Neutrophil (primary cell): ENCODE measurements at regions not wholly inside any gene's neighbourhood (a gene's known extent, or its start where the extent isn't known, plus 50 kb on each side); places are given as distances from the start of the nearest gene placed in this dataset.

Experiments used
- H3K27ac ChIP-seq: fragments of 200-600 bp; sonication (generic); 2 replicates; pipeline ENCODE4 v1.5.1; 2016; ENCODE audit warnings: mild to moderate bottlenecking, moderate library complexity
- H3K27me3 ChIP-seq: fragments of 200-600 bp; sonication (generic); 2 replicates; pipeline ENCODE4 v1.6.0; 2016; ENCODE audit warnings: mild to moderate bottlenecking
- H3K36me3 ChIP-seq: fragments of 200-600 bp; sonication (generic); 2 replicates; pipeline ENCODE4 v1.5.1; 2017
- H3K4me1 ChIP-seq, 2 experiments: fragments of 200-600 bp in 1 of 2; sonication (generic) in 1 of 2; 1 replicate in 1 of 2; 2 replicates in 1 of 2; pipeline versions ENCODE4 v1.5.1 to v1.6.1; 2013 to 2016; ENCODE audit warnings: low read depth in 1 of 2, low read length in 1 of 2, mild to moderate bottlenecking in 1 of 2, moderate library complexity in 1 of 2; ENCODE audit not compliant: control insufficient read depth in 1 of 2, insufficient read depth in 1 of 2
- H3K4me3 ChIP-seq, 2 experiments: fragments of 200-600 bp in 1 of 2; sonication (generic) in 1 of 2; 1 replicate in 1 of 2; 2 replicates in 1 of 2; pipeline ENCODE4 v1.5.1; 2013 to 2016; ENCODE audit warnings: low read depth in 1 of 2, low read length in 1 of 2, mild to moderate bottlenecking in 1 of 2, moderate library complexity in 1 of 2
- H3K9me3 ChIP-seq: fragments of 200-600 bp; sonication (generic); 2 replicates; pipeline ENCODE4 v1.5.1; 2016
- TF ChIP-seq, protein P1 (sequence below): fragments of 200-600 bp; sonication (generic); IDR thresholded peaks from 2 replicates; pipeline ENCODE4 v1.5.1; 2016; ENCODE audit warnings: antibody characterized with exemption

DNA sequence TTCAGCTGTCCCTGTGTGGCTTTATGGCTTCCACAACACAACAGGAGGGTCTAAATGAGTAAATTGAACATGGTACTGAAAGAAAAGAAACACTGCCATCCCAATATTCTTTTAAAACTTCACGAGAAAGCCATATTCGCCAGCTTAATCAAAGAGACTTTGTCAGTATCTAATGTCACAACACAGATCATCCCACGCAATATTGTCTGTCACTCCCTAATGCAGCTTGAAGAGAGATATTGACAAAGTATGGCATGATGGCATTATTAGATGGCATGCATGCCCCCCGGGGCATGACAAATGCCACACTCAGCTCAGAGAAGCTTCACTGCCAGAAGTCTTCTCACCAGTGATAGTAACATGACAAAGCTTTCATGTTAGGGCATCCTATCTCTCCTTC, 197.8 kb downstream of the TTC8 start:
- Histone ChIP-seq H3K9me3 (no peaks in the 10 kb centered on the region), H3K36me3 (no peaks in the 10 kb centered on the region), H3K4me1 (peaks cover 14 to 26% of the 10 kb centered on the region in 2 experiments), H3K27ac (no peak overlapping the region), H3K27me3 (peaks cover 10% of the 10 kb centered on the region), H3K4me3 (no peak overlapping the region)
- TF ChIP-seq, protein P1, sequence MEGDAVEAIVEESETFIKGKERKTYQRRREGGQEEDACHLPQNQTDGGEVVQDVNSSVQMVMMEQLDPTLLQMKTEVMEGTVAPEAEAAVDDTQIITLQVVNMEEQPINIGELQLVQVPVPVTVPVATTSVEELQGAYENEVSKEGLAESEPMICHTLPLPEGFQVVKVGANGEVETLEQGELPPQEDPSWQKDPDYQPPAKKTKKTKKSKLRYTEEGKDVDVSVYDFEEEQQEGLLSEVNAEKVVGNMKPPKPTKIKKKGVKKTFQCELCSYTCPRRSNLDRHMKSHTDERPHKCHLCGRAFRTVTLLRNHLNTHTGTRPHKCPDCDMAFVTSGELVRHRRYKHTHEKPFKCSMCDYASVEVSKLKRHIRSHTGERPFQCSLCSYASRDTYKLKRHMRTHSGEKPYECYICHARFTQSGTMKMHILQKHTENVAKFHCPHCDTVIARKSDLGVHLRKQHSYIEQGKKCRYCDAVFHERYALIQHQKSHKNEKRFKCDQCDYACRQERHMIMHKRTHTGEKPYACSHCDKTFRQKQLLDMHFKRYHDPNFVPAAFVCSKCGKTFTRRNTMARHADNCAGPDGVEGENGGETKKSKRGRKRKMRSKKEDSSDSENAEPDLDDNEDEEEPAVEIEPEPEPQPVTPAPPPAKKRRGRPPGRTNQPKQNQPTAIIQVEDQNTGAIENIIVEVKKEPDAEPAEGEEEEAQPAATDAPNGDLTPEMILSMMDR, result no peak

DNA sequence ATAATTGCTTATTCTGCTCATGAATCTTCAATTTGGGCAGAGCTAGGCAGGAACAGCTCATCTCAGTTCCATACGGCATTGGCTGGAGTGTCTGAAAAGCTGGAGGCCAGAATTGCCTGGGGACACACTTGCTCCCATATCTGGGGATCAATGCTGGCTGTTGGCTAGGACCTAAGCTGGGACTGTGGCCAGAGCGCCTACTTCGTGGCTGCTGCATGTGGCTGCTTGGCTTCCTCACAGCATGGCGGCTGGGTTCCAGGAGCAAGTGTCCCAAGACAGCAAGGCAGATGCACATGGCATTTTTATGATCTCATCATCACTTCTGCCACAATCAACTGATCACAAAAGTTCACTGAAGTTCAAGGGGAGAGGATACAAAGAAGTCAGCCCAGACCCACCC, 200.2 kb downstream of the TTC8 start:
- Histone ChIP-seq H3K9me3 (no peaks in the 10 kb centered on the region), H3K36me3 (no peaks in the 10 kb centered on the region), H3K27me3 (peaks cover 34% of the 10 kb centered on the region), H3K4me3 (no peak overlapping the region), H3K27ac (peak overlapping the region; percentile 63), H3K4me1 (peaks cover 20 to 30% of the 10 kb centered on the region in 2 experiments)
- TF ChIP-seq, protein P1, result no peak

DNA sequence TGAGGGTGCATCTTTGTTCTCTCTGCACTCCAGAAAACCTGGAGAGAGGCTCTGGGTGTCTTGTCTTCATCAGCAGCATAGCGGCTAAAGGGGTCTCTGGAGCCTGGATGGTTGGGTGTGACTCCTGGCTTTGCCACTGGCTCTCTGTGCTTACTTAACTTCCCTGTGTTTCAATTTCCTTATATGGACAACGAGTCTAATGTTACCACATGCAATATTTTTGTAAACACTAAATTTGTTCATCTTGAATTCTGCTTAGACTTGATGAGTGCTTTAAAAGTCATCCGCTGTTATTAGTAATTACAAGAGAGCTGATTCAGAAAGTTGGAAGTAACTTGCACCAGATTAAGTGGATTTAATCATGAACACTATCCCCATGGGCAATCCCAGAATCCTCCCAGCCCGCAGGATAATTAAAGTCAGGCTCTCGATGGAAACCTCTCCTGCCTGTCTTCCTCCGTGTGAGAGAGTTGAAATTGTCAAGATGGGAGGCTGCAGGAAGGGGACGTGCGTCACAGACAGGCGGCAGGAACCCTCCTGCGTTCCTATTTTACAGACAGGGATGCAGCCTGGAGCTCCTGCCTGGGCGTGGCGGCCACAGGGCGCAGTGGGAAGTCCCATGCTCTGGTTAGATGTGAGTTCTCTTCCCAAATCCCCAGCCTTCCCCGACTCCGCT, 201.2 kb downstream of the TTC8 start:
- TF ChIP-seq, protein P1, result no peak

DNA sequence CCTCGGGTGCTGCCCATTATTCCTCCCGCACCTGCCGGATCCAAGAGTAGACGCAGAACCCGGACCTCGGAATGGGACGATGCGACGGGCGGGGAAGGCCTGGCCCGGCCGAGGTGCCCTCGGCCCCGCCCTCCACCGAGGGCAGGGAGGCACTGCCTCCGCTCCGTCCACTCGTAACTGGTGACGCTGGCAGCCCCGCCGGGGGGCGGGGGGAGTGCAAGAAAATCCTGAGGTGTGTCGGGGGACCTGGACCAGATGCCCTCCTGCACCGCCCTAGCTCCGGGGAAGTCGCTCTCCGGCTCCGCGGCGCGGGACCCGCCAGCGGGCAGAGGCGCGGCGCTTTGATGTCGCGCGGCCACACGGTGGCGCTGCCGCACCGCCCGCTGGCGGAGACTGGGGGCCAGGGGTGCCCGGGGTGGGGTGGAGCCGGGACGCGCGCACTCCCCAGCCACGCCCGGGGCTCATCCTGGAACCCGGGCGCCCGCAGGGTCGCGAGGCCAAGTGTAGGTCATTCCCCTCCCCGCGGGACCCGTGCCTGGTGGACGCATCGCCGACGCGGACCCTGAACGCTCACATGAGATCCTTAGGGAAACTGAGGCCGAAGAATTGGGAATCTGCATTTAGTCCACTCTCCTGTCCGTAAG, 202.8 kb downstream of the TTC8 start:
- TF ChIP-seq, protein P1, result peak; percentile 77
- Histone ChIP-seq H3K4me3 (peak overlapping the region; percentile 64 to 73), H3K27ac (no peak overlapping the region), H3K9me3 (no peaks in the 10 kb centered on the region), H3K4me1 (peaks cover 20 to 30% of the 10 kb centered on the region in 2 experiments), H3K36me3 (no peaks in the 10 kb centered on the region), H3K27me3 (peaks cover 50% of the 10 kb centered on the region)

More for the DNA sequence above, 201.2 kb downstream of the TTC8 start:
- Histone ChIP-seq H3K27me3 (peaks cover 44% of the 10 kb centered on the region), H3K4me1 (peaks cover 20 to 30% of the 10 kb centered on the region in 2 experiments), H3K36me3 (no peaks in the 10 kb centered on the region), H3K27ac (peak overlapping the region; percentile 63), H3K4me3 (peak overlapping the region; percentile 0 to 27), H3K9me3 (no peaks in the 10 kb centered on the region)

DNA sequence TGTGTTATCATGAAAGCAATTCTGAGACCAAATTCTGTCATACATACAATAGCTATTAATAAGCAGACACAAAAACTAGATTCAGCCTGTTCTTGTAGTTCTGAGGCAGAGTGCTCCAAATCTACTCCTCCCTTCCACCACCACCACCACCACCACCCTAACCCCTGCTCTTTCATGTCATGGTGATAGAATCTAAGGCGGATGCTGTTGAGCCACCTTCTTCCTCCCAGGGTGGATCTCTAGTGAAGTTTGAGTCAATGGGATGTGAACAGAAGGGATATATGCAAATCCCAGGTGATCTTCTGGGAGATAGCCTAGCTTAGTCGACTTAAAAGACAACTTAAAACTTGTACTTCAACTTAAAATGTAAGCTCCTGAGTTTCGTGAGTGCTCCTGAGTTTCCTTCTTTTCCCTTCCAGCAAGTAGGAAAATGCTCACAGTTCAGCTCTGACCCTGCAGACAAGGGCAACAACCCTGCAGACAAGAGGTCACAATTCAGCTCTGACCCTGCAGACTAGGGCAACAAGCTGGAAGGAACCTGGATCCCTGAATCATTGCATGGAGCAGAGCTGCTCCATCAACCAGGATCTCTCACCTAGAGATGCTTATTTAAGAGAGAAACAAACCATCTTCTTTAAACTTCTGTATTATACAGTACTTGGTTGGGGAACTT, 204.1 kb downstream of the TTC8 start:
- TF ChIP-seq, protein P1, result no peak
- Histone ChIP-seq H3K27ac (no peak overlapping the region), H3K9me3 (no peaks in the 10 kb centered on the region), H3K4me3 (no peak overlapping the region), H3K36me3 (no peaks in the 10 kb centered on the region), H3K27me3 (peaks cover 50% of the 10 kb centered on the region), H3K4me1 (peaks cover 20 to 30% of the 10 kb centered on the region in 2 experiments)
